GM23248 (cell line): ENCODE measurements at regions not wholly inside any gene's neighbourhood (a gene's known extent, or its start where the extent isn't known, plus 50 kb on each side); places are given as distances from the start of the nearest gene placed in this dataset.

Experiments used
- DNase-seq: peaks from one replicate; pipeline ENCODE4 v3.0.0-alpha.2; 2015
- H2AFZ ChIP-seq: fragments of 200-600 bp; sonication (generic); 2 replicates; pipeline ENCODE4 v1.6.1; 2016; ENCODE audit warnings: antibody characterized with exemption
- H3F3A ChIP-seq: fragments of 200-600 bp; sonication (generic); 2 replicates; pipeline ENCODE4 v1.6.1; 2016; ENCODE audit warnings: mild to moderate bottlenecking, antibody characterized with exemption, mixed run types; ENCODE audit not compliant: insufficient read depth
- H3K27ac ChIP-seq: fragments of 200-600 bp; sonication (generic); 2 replicates; pipeline ENCODE4 v1.5.1; 2016; ENCODE audit warnings: mild to moderate bottlenecking
- H3K27me3 ChIP-seq: fragments of 200-600 bp; sonication (generic); replicated peaks from 2 replicates; pipeline ENCODE4 v1.6.1; 2016; ENCODE audit warnings: mild to moderate bottlenecking; ENCODE audit not compliant: insufficient read depth
- H3K36me3 ChIP-seq: fragments of 200-600 bp; sonication (generic); 2 replicates; pipeline ENCODE4 v1.6.1; 2016; ENCODE audit warnings: low read depth, mild to moderate bottlenecking
- H3K4me1 ChIP-seq: fragments of 200-600 bp; sonication (generic); 2 replicates; pipeline ENCODE4 v1.6.1; 2016; ENCODE audit warnings: mild to moderate bottlenecking; ENCODE audit not compliant: insufficient read depth
- H3K4me2 ChIP-seq: fragments of 200-600 bp; sonication (generic); one replicate; pipeline ENCODE4 v1.6.1; 2016; ENCODE audit warnings: mild to moderate bottlenecking; ENCODE audit not compliant: unreplicated experiment
- H3K4me3 ChIP-seq: fragments of 200-600 bp; sonication (generic); 2 replicates; pipeline ENCODE4 v1.5.1; 2016; ENCODE audit warnings: mild to moderate bottlenecking
- H3K79me2 ChIP-seq: fragments of 200-600 bp; sonication (generic); 2 replicates; pipeline ENCODE4 v1.6.1; 2016; ENCODE audit warnings: mild to moderate bottlenecking; ENCODE audit not compliant: insufficient read depth
- H3K9ac ChIP-seq: fragments of 200-600 bp; sonication (generic); 2 replicates; pipeline ENCODE4 v1.6.1; 2016; ENCODE audit warnings: mild to moderate bottlenecking
- H3K9me2 ChIP-seq: fragments of 200-600 bp; sonication (generic); 2 replicates; pipeline ENCODE4 v1.6.1; 2016; ENCODE audit warnings: mixed run types, mild to moderate bottlenecking, moderate library complexity; ENCODE audit not compliant: insufficient read depth
- H3K9me3 ChIP-seq: fragments of 200-600 bp; sonication (generic); one replicate; pipeline ENCODE4 v1.6.1; 2017; ENCODE audit warnings: low read depth
- H4K20me1 ChIP-seq: fragments of 200-600 bp; sonication (generic); 2 replicates; pipeline ENCODE4 v1.6.0; 2016; ENCODE audit not compliant: insufficient read depth
- EZH2 ChIP-seq: fragments of 200-600 bp; sonication (generic); IDR thresholded peaks from 2 replicates; pipeline ENCODE4 v1.6.1; 2018; ENCODE audit warnings: antibody characterized with exemption, mild to moderate bottlenecking; ENCODE audit not compliant: insufficient read depth, poor library complexity, severe bottlenecking
- EZH2phosphoT487 ChIP-seq: fragments of 200-600 bp; sonication (generic); IDR thresholded peaks from 2 replicates; pipeline ENCODE4 v1.6.1; 2018; ENCODE audit warnings: antibody characterized with exemption, moderate library complexity, mild to moderate bottlenecking, low read depth; ENCODE audit not compliant: insufficient read depth
- WGBS, 2 experiments: methylation state at CpG; one replicate each; pipeline ENCODE4 v1.1.6; 2015 to 2017; ENCODE audit warnings: low lambda C conversion rate in 2 of 2, low coverage in 1 of 2; ENCODE audit errors: missing lambda C conversion rate in 2 of 2; 5-methylcytosine and 5-hydroxymethylcytosine counted together
- in situ Hi-C: fragments of 300-500 bp; cut with MboI; formaldehyde crosslinking; loops from 2 replicates; pipeline ENCODE4 v1.15.0; 2020

GRCh38 chr6:63392092-63392724 lies 72.4 kb upstream of the LGSN start:
- Histone ChIP-seq H3K79me2 (no peaks in the 10 kb centered on the region), H3K9ac (no peak overlapping the region), H3K4me3 (no peak overlapping the region), H4K20me1 (no peaks in the 10 kb centered on the region), H3K27me3 (no peaks in the 10 kb centered on the region), H3F3A (no peaks in the 10 kb centered on the region), H3K4me2 (no peak overlapping the region), H3K27ac (no peak overlapping the region), H2AFZ (no peak overlapping the region), H3K36me3 (no peaks in the 10 kb centered on the region), H3K4me1 (no peaks in the 10 kb centered on the region), H3K9me2 (no peaks in the 10 kb centered on the region), H3K9me3 (no peaks in the 10 kb centered on the region)
- WGBS, 2 experiments = 59 to 63% methylated on average over 6 of the region's 6 CpGs
- DNase-seq = no peak
- in situ Hi-C loops = no loop called here
- TF ChIP-seq EZH2phosphoT487 (no peak), EZH2 (no peak)

- Histone ChIP-seq H3K27ac (no peak overlapping the region), H3K4me1 (no peaks in the 10 kb centered on the region), H2AFZ (no peak overlapping the region), H3K4me3 (no peak overlapping the region), H3F3A (no peaks in the 10 kb centered on the region), H3K9me3 (no peaks in the 10 kb centered on the region), H3K4me2 (no peak overlapping the region), H3K36me3 (no peaks in the 10 kb centered on the region), H3K9me2 (no peaks in the 10 kb centered on the region), H3K79me2 (no peaks in the 10 kb centered on the region), H4K20me1 (no peaks in the 10 kb centered on the region), H3K27me3 (no peaks in the 10 kb centered on the region), H3K9ac (no peak overlapping the region)
- TF ChIP-seq EZH2phosphoT487 = no peak
- no peak for TF ChIP-seq EZH2
- WGBS, 2 experiments = 36 to 41% methylated on average over 9 to 11 of the region's 11 CpGs
- no peak for DNase-seq
- in situ Hi-C loops = no loop called here
These were observed 75.0 kb upstream of the LGSN start for GRCh38 chr6:63394656-63395308.

GRCh38 chr6:63395381-63395780 lies 75.6 kb upstream of the LGSN start:
- TF ChIP-seq EZH2 (no peak), EZH2phosphoT487 (no peak)
- Histone ChIP-seq H3K27me3 (no peaks in the 10 kb centered on the region), H3K4me3 (no peak overlapping the region), H3K4me1 (no peaks in the 10 kb centered on the region), H3K4me2 (no peak overlapping the region), H3K9me2 (no peaks in the 10 kb centered on the region), H4K20me1 (no peaks in the 10 kb centered on the region), H3K9me3 (no peaks in the 10 kb centered on the region), H3F3A (no peaks in the 10 kb centered on the region), H3K36me3 (no peaks in the 10 kb centered on the region), H2AFZ (no peak overlapping the region), H3K9ac (no peak overlapping the region), H3K27ac (no peak overlapping the region), H3K79me2 (no peaks in the 10 kb centered on the region)
- no peak for DNase-seq
- 59 to 80% methylated on average over 3 of the region's 3 CpGs for WGBS, 2 experiments
- in situ Hi-C loops = no loop called here

- no peaks in the 10 kb centered on the region for H3K9me2 ChIP-seq
- no peaks in the 10 kb centered on the region for H3K79me2 ChIP-seq
- H2AFZ ChIP-seq = no peak overlapping the region
- WGBS, 2 experiments = 23 to 29% methylated on average over 4 of the region's 4 CpGs
- no peak overlapping the region for H3K4me2 ChIP-seq
- H3K36me3 ChIP-seq = no peaks in the 10 kb centered on the region
- no peak for DNase-seq
- H3K27ac ChIP-seq = no peak overlapping the region
- H3K9ac ChIP-seq = no peak overlapping the region
- H3K4me1 ChIP-seq = no peaks in the 10 kb centered on the region
- no peak overlapping the region for H3K4me3 ChIP-seq
- no peaks in the 10 kb centered on the region for H4K20me1 ChIP-seq
- no peaks in the 10 kb centered on the region for H3F3A ChIP-seq
- H3K27me3 ChIP-seq = no peaks in the 10 kb centered on the region
- in situ Hi-C loops = no loop called here
- TF ChIP-seq EZH2phosphoT487 (no peak), EZH2 (no peak)
- H3K9me3 ChIP-seq = no peaks in the 10 kb centered on the region
These were observed 83.9 kb upstream of the LGSN start for GRCh38 chr6:63403725-63404124.
